ENCODE measurements at regions not wholly inside any gene's neighbourhood (a gene's known extent, or its start where the extent isn't known, plus 50 kb on each side); places are given as distances from the start of the nearest gene placed in this dataset.
A peak's percentile ranks its signal among the peaks of the same experiment; 100 is the strongest.
"Not testable (repeated sequence)": the region's sequence is repeated elsewhere in the genome, so short reads cannot be mapped to it uniquely, and the experiment has no call there.

DNA sequence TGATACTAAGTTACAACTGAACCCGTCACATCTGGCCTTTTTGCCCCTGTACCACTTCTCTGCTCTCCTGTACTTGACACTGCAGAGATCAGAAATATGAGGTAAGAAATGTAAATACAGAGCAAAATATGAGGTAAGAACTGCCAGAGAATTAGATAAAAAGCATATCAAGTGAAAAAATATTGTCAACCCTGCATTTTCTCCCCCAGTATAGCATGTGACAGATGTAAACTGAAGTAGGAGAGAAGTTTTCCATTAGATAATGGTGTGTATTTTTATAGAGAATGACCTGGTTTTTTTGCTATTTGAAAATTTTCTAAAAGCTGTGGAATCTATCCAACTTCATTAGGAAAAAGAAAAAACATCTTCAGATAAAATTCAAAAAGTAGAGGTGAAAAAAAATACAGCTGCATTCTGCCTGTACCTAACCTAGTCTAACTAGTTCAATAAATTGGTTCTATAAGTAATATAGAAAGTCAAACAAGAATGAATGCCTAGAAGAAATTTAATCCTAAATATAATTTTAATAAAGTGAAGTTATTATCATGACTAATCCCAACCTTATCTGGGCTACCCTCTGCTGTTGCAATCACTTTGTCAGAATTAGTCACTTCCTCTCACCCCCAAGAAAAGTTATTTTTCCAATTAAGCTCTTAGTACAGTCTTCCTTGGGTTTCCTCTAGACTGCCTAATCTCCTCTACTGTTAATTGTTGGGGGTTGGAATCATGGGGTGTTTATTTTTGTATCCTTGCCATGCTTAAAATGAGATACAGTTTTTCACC, 210.0 kb downstream of the RASSF9 start:
- no TSS peak for BruUV-seq (replicated peaks)
- H3K27ac ChIP-seq (ENCODE audit: low read depth, low read length, poor library complexity, severe bottlenecking), result peak overlapping the region; percentile 21

DNA sequence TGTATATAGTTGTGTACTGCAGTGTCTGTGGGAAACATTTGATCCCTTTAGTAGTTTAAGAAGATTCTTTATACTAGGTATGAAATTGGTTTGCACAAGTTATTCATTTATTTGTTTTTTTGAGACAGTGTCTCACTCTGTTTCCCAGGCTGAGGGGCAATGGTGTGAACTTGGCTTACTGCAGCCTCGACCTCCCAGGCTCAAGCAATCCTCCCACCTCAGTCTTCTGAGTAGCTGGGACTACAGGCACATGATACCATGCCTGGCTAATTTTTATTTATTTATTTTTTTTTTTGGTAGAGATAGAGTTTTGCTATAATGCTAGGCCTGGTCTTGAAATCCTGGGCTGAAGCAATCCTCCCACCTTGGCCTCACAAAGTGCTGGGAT, 209.4 kb downstream of the RASSF9 start:
- Histone ChIP-seq H3K27ac (ENCODE audit: low read depth, low read length, poor library complexity, severe bottlenecking) (peak overlapping the region; percentile 21), H3K36me3 (ENCODE audit: insufficient read depth, low read length, poor library complexity, severe bottlenecking) (no peaks in the 10 kb centered on the region), H3K9me3 (ENCODE audit: low read depth, low read length, poor library complexity, severe bottlenecking) (no peaks in the 10 kb centered on the region), H3K4me1 (ENCODE audit: insufficient read depth, low read length, poor library complexity, severe bottlenecking) (peaks cover 32% of the 10 kb centered on the region), H3K27me3 (replicated peaks; ENCODE audit: insufficient read depth, low read depth, low read length, poor library complexity) (no peaks in the 10 kb centered on the region), H3K4me3 (ENCODE audit: low read depth, low read length, poor library complexity, severe bottlenecking) (no peak overlapping the region)
- no peak for DNase-seq (ENCODE audit: low spot score)
- ChIA-PET CTCF (no interaction called here), POLR2A (ENCODE audit: low non-redundant PET) (no interaction called here)
- TF ChIP-seq, protein P1, sequence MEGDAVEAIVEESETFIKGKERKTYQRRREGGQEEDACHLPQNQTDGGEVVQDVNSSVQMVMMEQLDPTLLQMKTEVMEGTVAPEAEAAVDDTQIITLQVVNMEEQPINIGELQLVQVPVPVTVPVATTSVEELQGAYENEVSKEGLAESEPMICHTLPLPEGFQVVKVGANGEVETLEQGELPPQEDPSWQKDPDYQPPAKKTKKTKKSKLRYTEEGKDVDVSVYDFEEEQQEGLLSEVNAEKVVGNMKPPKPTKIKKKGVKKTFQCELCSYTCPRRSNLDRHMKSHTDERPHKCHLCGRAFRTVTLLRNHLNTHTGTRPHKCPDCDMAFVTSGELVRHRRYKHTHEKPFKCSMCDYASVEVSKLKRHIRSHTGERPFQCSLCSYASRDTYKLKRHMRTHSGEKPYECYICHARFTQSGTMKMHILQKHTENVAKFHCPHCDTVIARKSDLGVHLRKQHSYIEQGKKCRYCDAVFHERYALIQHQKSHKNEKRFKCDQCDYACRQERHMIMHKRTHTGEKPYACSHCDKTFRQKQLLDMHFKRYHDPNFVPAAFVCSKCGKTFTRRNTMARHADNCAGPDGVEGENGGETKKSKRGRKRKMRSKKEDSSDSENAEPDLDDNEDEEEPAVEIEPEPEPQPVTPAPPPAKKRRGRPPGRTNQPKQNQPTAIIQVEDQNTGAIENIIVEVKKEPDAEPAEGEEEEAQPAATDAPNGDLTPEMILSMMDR (conservative IDR thresholded peaks at IDR 0.05; ENCODE audit: low read depth, low read length), result no peak
- TF ChIP-seq EZH2 (IDR thresholded peaks at IDR 0.05; ENCODE audit: borderline replicate concordance, low read depth, low read length, poor library complexity, severe bottlenecking), result no peak
- BruUV-seq (replicated peaks), result no TSS peak
- intact Hi-C loops (cut with micrococcal nuclease; ENCODE audit: unreplicated experiment), result no loop called here

More for the DNA sequence above, 210.0 kb downstream of the RASSF9 start:
- Histone ChIP-seq H3K27me3 (replicated peaks; ENCODE audit: insufficient read depth, low read depth, low read length, poor library complexity) (no peaks in the 10 kb centered on the region), H3K9me3 (ENCODE audit: low read depth, low read length, poor library complexity, severe bottlenecking) (no peaks in the 10 kb centered on the region), H3K4me3 (ENCODE audit: low read depth, low read length, poor library complexity, severe bottlenecking) (no peak overlapping the region), H3K4me1 (ENCODE audit: insufficient read depth, low read length, poor library complexity, severe bottlenecking) (peaks cover 32% of the 10 kb centered on the region), H3K36me3 (ENCODE audit: insufficient read depth, low read length, poor library complexity, severe bottlenecking) (no peaks in the 10 kb centered on the region)
- intact Hi-C loops (cut with micrococcal nuclease; ENCODE audit: unreplicated experiment), result no loop called here
- ChIA-PET CTCF (no interaction called here), POLR2A (ENCODE audit: low non-redundant PET) (no interaction called here)
- no peak for TF ChIP-seq EZH2 (IDR thresholded peaks at IDR 0.05; ENCODE audit: borderline replicate concordance, low read depth, low read length, poor library complexity, severe bottlenecking)
- TF ChIP-seq, protein P1 (conservative IDR thresholded peaks at IDR 0.05; ENCODE audit: low read depth, low read length), result no peak
- peak; percentile 92 for DNase-seq (ENCODE audit: low spot score)

DNA sequence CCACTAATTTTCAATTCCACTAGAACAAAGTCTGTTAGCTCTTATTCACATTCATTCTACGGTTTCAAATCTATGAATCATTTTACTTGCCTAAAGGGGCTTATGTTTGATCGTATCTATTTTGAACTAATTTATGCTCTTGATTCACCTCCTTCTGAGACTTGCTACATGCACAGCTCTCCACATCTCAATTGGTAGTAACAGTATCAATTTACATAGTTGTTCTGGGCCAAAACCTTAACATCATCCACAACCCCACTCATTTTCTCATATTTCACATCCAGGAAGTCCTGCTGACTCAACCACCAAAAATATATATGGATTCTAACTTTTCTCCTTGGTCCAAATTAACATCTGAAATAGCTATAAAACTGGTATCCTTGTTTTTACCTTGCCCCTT, 208.6 kb downstream of the RASSF9 start:
- no peak overlapping the region for H3K27ac ChIP-seq (ENCODE audit: low read depth, low read length, poor library complexity, severe bottlenecking)
- no peak for TF ChIP-seq EZH2 (IDR thresholded peaks at IDR 0.05; ENCODE audit: borderline replicate concordance, low read depth, low read length, poor library complexity, severe bottlenecking)
- TF ChIP-seq, protein P1 (conservative IDR thresholded peaks at IDR 0.05; ENCODE audit: low read depth, low read length), result no peak
- POLR2A ChIA-PET (ENCODE audit: low non-redundant PET), result no interaction called here
- intact Hi-C loops (cut with micrococcal nuclease; ENCODE audit: unreplicated experiment), result no loop called here
- H3K27me3 ChIP-seq (replicated peaks; ENCODE audit: insufficient read depth, low read depth, low read length, poor library complexity), result no peaks in the 10 kb centered on the region
- DNase-seq (ENCODE audit: low spot score), result peak; percentile 88
- no peaks in the 10 kb centered on the region for H3K9me3 ChIP-seq (ENCODE audit: low read depth, low read length, poor library complexity, severe bottlenecking)
- H3K4me1 ChIP-seq (ENCODE audit: insufficient read depth, low read length, poor library complexity, severe bottlenecking), result peaks cover 32% of the 10 kb centered on the region
- CTCF ChIA-PET, result no interaction called here
- no peaks in the 10 kb centered on the region for H3K36me3 ChIP-seq (ENCODE audit: insufficient read depth, low read length, poor library complexity, severe bottlenecking)
- BruUV-seq (replicated peaks), result no TSS peak
- no peak overlapping the region for H3K4me3 ChIP-seq (ENCODE audit: low read depth, low read length, poor library complexity, severe bottlenecking)

DNA sequence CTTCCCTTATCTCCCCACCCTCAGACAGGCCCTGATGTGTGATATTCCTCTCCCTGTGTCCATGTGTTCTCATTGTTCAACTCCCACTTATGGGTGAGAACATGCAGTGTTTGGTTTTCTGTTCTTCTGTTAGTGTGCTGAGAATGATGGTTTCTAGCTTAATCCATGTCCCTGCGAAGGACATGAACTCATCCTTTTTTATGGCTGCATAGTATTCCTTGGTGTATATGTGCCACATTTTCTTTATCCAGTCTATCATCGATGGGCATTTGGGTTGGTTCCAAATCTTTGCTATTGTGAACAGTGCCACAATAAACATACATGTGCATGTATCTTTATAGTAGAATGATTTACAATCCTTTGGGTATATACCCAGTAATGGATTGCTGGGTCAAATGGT, 207.6 kb downstream of the RASSF9 start:
- H3K9me3 ChIP-seq (ENCODE audit: low read depth, low read length, poor library complexity, severe bottlenecking); intact Hi-C loops (cut with micrococcal nuclease; ENCODE audit: unreplicated experiment); H3K27me3 ChIP-seq (replicated peaks; ENCODE audit: insufficient read depth, low read depth, low read length, poor library complexity); H3K36me3 ChIP-seq (ENCODE audit: insufficient read depth, low read length, poor library complexity, severe bottlenecking); DNase-seq (ENCODE audit: low spot score); BruUV-seq (replicated peaks); H3K27ac ChIP-seq (ENCODE audit: low read depth, low read length, poor library complexity, severe bottlenecking); CTCF ChIA-PET; POLR2A ChIA-PET (ENCODE audit: low non-redundant PET); H3K4me3 ChIP-seq (ENCODE audit: low read depth, low read length, poor library complexity, severe bottlenecking): not testable (repeated sequence)
- peaks cover 36% of the 10 kb centered on the region for H3K4me1 ChIP-seq (ENCODE audit: insufficient read depth, low read length, poor library complexity, severe bottlenecking)

All from A673 (cell line).